Hematopoietic multipotent progenitor cell treated with erythropoietin and hydrocortisone succinate and interleukin-3 and kit ligand, for 6 days (in vitro differentiated cells): ENCODE measurements at regions not wholly inside any gene's neighbourhood (a gene's known extent, or its start where the extent isn't known, plus 50 kb on each side); places are given as distances from the start of the nearest gene placed in this dataset.
"Not testable (repeated sequence)": the region's sequence is repeated elsewhere in the genome, so short reads cannot be mapped to it uniquely, and the experiment has no call there.

Experiments used
- DNase-seq: peaks from one replicate; pipeline ENCODE4 v3.0.0-alpha.2; 2015

DNA sequence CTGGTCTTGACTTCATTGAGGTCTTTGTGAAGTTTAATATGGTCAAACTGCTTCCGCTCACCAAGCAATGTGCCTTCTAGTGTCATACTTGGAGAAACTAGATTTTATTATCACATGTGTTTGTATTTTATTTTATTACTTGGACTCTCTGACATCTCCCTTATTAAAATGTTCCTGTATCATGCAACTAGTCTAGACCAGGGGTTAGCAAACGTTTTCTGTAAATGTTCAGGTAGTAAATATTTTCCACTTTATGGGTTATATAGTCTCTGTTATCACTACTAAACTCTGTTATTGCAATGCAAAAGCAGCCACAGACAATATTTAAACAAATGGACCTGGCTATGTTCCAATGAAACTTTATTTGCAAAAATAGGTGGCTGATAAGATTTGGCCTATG, 443.8 kb downstream of the MID1IP1 start:
- DNase-seq: no peak

DNA sequence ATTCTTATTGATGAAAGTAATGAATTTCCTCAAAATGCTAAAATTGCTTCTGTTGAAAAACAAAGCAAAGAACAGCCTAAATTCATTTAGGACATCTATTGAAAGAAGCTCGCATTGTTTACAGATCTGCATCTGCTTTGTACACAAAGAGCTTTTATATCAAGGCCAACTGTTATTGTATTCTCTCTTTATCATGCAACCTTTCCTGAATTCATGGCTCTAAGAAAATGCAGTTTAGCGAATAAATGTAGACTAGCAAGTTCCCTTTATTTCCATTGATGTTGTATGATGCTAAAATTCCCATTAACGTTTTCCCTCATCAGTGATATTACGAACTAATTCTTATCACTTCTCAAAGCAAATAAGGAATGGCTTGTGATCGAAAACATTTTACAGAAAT, 446.3 kb downstream of the MID1IP1 start:
- DNase-seq: no peak

DNA sequence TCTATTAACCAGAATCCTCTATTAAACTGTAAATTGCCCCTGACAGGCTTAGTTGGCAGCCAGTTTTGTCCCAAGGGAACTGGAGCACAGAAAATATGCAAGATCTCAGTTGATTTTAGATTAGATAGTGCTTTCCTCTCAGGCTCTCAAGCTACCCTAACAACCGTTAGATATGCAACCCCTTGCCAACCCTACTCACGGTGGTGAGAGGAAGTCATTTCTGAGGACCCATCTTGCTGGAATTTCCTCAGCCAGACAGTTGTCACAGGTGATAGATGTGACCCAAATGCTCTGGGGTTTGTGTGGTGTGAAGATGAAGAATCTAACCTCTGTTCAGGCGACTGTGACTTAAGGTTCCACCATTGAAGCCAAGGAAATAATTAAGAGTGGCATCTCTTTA, 447.1 kb downstream of the MID1IP1 start:
- DNase-seq: no peak

DNA sequence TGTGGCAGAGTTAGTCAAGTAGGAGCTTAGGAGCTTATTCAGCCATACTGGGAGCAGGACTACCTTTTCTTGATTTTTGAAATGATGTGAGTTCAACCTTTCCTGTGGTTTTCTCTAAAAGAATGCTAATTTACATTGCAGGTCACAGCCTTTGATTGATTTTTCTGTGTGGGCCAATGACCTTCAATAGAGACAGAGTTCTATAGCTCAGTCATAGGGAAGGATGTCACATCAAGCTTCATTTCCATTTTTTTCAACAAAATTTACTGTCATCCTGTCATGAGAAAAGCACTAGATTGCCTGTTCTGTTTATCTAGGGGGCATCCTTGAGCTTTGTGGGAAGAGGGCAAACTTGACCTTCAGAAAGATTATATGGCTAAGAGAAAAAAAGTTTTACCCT, 448.7 kb downstream of the MID1IP1 start:
- DNase-seq: no peak

DNA sequence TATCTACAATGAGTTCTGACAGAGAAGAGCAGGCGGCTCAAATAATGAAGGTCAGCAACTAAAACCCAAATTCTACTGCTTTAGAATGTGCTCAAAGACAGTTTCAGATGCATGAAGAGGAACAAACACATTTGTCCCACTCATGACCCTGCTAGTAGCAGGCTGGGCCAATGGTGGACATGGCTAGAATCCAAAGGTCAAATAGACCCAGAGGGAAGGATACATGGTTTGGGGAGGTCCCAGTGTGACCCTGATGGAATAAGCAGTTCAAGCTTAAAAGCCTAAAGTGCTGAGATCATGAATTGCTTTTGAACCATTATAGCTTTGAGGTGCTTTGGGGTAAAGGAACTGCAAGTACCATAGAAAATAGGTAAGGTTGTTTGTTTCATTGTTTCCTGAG, 450.7 kb downstream of the MID1IP1 start:
- DNase-seq: no peak

DNA sequence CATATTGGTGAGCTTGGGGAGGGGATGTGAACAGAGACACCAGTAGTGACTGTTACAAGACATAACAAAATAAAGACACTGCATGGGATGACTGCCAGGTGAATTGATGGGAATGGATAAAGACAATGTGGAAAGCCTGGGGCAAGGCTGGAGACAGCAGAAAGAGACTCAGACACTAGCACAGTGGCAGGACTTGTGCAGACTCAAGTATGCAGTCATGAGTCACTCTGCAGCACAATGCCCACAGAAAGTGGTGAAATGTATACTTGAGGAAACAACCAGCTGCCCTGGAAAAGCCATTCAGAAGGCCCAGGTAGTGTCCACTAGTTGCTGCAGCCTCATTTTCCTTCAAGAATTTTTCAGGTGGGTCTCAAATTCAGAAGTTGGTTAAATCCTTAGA, 452.3 kb downstream of the MID1IP1 start:
- no peak for DNase-seq

DNA sequence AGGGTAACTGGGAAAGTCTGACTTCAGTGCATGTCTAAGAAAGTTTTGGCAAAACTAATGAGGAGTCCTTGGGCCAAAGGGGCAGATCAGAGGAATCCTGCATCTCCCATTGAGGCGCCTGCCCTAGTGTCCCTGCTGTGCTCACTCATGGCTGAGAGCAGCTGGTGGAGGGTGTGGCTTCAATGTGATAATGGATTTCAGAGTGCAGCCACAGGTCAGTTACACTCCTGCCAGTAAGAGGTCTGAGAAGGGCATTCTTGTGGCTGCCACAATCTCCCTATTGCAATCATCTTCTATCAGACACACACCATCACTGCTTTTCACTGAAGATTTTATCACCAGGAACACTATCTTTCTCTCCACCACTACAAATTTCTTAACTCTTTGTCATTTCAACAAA, 457.1 kb downstream of the MID1IP1 start:
- DNase-seq: peak; percentile 32

DNA sequence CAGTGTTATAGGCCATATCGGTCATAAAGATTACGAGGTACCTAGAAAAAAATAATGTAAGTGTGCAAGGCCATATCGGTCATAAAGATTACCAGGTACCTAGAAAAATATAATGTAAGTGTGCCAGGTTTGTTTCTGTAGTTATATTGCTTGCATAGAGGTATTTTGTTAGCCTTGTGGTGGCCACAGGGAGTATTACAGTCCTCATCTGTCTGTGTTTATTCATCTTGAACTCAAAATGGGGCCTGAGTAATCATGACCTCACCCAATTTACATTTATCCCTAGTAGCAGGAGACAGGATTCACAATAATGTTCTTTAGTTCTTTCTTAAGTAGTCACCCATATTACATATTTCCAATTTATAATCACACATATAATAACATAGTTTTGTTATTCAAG, 459.7 kb downstream of the MID1IP1 start:
- DNase-seq: no peak

DNA sequence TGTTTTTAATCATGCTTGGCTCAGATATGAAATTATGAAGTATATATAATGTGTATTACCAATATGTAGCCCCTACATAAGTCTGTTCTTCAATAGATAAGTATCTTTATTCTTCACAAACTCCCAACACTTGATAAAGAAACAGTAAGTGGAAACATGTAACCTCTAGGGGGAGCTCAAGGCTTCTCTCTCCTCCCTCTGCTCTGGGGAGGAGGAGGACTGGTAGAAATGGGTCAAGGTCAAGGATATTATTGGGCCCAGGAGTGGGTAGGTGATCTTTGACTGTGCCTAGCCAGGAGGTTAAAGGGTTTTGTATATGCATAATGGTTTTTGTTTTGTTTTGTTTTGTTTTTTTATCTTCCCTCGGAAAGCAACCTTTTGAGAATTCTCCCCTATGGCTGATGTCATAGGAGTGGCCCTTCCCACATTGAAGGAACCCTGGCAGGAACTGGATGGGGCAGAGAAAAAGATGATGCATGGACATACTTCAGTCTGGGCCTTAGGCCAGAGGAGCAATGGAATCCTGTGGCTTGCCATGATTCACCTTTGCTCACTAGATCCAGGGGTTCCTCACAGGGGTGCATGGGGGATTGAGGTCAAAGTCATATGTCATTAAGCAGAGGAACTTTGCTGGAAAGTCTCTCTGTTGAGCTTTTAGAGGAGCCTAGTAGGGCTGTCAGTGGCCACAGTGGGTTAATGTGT, 460.3 kb downstream of the MID1IP1 start:
- DNase-seq: peak; percentile 72

DNA sequence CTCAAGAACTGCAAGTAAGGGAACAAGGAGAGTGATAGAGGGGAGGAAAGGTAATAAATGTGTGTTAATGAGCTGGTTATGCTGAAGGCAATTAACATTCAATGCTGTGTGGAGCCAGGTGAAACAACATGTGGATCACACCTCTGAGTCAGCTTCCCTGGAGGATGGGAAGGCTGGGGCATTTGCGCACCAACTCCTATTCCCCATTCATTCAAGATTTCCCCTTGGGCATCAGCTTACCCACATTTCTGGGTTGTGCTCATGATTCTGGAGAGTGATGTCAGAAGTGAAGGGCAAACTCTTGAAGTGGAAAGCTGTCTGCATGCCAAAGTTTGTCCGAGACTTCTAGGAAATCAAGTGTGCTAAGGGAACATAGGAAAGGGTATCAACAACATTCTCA, 461.4 kb downstream of the MID1IP1 start:
- DNase-seq: no peak

DNA sequence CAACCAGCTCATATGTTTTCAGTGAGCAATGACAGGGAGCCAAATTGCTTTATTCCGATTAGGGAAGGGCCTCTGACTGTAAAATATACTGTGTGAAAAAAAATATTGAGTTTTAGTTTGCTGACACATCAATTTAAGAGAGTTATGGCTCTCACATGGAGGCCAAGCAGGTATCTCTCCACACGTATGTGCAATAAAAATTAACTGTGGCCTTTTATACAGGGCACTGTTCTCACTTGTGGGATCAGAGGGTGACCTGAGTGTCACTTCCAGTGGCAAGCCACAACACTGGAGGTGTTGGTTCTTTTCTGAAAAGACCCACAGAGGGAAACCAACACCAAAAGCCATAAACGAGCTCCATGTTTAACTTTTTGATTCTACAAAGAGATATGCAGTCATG, 462.8 kb downstream of the MID1IP1 start:
- DNase-seq: no peak

DNA sequence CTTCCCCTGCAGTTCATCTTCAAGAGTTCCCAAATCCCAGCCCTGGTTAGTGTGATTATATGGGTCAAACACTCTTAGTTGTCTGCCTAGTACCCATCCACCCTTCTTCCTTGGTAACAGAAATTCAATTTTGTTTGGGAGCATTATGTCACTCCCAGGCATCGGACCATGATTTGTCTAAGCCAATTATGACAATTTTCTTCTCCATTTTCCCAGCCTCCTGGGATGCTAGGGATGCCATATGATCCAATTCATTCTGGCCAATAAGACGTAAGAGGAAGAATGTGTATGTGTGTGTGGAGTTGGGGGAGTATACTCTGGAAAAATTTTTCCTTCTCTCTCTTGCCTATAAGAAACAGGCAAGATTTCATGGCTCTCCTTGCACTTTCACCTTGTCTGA, 465.9 kb downstream of the MID1IP1 start:
- DNase-seq: no peak

DNA sequence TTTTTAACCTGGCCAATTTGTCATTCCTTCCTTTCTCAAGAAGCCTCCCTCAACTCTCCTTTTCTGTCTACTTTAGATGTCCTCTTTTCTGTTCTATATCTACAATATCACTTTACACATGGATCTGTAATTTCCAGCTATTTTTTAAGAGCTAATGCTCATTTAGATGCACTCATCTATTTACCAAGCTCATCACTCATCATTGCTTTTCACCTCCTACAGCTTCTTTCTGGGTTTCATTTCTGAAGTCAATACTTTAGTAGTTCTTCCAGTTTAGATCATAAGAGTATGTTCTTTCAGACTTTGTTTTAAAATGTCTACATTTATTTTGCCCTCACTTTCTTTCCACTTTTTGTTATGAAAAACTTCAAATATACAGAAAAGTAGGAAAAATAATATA, 466.9 kb downstream of the MID1IP1 start:
- DNase-seq: no peak

DNA sequence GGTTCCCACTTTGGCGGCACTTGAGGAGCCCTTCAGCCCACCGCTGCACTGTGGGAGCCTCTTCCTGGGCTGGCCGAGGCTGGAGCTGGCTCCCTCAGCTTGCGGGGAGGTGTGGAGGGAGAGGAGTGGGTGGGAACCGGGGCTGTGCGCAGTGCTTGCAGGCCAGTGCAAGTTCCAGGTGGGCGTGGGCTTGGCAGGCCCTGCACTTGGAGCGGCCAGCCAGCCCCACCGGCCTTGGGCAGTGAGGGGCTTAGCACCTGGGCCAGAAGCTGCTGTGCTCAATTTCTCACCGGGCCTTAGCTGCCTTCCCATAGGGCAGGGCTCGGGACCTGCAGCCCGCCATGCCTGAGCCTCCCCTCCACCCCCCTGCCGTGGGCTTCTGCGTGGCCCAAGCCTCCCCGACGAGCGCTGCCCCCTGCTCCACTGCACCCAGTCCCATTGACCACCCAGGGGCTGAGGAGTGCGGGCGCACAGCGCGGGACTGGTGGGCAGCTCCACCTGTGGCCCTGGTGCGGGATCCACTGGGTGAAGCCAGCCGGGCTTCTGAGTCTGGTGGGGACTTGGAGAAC, 474.3 kb downstream of the MID1IP1 start:
- DNase-seq: no peak

DNA sequence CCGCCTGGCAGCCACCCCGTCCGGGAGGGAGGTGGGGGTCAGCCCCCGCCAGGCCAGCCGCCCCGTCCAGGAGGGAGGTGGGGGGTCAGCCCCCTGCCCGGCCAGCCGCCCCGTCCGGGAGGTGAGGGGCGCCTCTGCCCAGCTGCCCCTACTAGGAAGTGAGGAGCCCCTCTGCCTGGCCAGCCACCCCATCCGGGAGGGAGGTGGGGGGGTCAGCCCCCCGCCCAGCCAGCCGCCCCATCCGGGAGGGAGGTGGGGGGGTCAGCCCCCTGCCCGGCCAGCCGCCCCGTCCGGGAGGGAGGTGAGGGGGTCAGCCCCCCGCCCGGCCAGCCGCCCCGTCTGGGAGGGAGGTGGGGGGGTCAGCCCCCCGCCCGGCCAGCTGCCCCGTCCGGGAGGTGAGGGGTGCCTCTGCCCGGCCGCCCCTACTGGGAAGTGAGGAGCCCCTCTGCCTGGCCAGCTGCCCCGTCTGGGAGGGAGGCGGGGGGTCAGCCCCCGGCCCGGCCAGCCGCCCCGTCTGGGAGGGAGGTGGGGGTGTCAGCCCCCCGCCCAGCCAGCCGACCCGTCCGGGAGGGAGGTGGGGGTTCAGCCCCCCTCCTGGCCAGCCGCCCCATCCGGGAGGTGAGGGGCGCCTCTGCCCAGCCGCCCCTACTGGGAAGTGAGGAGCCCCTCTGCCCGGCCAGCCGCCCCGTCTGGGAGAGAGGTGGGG, 476.6 kb downstream of the MID1IP1 start:
- DNase-seq: not testable (repeated sequence)

DNA sequence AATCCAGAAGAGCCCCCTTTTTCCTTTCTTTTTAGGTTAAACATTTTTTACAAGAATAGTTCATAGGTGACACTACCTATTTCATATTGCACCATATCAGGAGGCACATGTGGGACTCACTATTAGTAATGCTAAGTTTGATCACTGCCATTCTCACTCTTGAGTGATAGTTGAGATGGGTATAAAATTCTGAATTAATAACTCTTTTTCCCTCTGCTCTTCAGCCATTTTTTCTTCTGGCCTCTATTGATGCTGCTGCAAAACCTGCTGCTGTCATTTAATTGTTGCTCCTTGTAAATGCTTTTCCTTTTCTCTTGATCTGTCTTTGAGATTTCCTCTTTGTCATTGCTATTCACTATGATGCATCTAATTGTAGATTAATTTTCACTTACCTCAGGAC, 482.0 kb downstream of the MID1IP1 start:
- no peak for DNase-seq

DNA sequence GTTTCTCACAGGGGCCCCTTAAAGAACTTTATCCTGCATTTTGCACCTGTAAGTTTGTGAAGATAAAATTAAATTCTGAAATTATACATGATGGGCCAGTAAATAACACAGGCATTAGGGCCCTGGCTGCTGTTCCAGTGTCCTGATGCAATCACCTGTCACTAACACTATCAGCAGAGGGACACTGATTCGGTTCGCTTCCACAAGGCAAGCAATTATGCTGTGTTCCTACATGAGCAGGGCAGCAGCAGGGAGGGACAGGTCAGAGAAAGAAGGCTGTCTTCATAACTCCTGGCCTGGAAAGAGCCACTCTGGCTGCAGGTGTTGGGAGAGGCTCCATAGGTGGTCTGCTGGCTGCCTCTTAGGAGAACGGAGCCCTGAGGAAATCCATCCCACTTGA, 487.3 kb downstream of the MID1IP1 start:
- DNase-seq: no peak

DNA sequence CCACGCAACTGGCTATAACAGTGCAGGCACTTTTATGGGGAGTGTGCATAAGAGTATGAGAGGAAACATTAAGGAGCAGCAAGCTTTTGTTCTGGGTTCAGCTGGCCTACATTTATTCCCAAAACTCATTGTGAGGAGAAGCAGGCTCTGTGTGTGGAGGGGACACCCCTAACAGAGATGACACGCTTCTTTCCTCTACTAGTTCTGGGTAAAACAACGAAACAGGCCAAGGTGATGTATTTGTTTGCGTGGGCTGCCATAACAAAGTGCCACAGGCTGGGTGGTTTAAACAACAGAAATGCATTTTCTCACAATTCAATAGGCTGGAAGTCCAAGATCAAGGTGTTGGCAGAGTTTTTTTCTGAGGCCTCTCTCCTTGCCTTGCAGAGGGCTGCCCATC, 488.6 kb downstream of the MID1IP1 start:
- no peak for DNase-seq

DNA sequence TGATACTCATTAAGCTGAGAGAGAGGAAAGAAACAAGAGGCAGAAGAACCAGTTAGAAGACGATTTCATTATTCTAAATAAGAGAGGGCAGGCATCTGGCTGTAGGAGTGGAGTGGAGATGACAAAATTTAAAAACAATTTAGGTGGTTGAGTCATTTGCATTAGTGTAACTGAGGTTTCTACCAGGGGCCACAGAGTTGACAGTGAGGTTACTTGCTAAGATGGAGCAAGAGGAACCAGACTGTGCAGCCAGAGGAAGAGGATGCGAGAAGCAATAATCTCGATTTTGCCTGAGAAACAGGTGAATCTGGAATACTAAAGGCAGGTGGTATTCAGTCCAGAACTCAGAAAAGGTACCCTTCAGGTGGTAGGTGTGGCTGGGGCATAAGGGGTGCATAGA, 491.9 kb downstream of the MID1IP1 start:
- DNase-seq: no peak

DNA sequence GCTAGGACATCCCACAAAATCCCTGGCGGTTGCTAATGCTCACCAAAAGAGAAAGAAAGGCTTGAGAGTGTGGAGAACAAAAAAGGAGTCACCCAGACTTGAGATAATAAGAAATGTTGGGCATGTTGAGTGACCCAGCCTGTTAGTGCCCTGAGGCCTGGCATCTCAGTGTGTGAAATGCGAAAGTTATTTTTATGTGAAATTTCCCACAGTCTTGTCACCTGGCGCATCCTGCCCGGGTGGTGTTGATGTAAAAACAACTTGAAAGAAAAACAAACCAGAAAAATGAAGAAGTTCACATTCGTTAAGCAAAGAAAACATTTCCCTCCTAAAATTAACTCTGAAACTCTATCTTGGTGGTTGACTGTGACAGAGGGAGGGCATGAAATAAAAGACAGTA, 495.2 kb downstream of the MID1IP1 start:
- no peak for DNase-seq

DNA sequence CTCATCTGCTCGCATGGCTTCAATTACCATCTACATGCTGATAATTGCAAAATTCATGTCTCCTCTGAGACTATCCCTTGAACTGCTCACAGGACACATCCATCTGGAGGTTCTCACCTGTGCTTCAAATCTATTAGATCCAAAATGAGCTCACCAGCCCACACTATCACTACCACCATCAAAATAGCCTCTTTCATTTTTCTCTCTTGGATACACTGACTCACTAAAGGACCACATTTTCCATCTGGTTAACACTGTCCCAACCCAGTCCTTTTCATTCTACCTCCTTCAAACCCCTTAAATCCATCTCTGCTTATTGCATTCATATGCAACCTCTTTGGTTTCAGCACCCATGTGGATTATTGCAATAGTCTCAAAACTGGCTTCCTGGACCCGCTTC, 497.6 kb downstream of the MID1IP1 start:
- DNase-seq: no peak

DNA sequence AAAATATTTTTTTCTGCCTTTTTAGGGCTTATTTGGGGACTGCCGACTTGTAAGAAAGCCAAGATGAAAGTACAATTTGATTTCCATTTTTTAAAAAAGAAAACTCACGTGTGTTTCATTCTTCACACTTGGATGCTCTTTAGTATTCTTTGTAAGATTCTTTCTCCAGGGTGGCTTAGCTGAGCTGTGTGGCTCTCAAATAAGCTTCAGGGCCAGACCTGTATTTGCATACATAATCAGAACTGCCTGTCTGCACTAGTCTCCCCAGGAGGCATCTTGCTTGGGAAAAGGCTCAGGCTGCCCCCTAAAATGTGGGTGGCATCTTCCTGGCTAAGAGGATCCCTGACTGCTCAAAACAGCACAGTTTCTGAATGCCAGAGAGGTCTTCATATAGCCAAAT, 498.4 kb downstream of the MID1IP1 start:
- DNase-seq: no peak

DNA sequence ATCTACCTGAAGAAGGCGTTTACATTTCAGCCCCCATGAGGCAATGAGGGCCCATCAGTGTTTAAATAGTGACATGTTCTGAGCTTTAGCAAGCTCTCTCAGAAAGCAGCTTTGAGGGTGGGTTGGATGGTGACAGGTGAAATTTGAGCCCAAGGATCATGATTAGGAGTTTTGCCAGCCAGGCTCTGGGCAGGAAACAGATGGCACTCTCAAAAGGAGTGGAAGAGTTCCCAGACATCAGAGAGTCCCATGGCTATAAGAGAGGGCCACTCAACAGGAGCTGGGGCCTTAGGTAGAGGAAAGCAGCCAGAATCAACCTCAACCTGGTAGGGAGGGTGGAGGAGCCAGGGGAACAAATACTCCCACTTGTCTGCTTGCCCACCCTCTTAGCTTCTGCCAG, 499.8 kb downstream of the MID1IP1 start:
- DNase-seq: no peak

DNA sequence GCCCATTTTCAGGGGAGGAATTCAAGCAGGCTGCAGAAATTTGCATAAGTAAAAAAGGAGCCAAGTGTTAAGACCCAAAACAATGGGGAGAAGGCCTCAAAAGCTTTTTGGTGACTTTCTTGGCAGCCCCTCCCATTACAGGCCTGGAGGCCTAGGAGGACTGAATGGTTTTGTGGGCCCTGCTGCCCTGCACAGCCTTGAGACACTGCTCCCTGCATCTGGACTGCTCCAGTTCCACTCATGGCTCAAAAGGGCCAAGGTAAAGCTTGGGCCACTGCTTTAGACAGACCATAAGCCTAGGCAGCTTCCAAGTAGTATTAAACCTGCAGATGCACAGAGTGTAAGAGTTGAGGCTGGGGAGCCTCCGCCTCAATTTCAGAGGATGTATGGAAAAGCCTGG, 501.6 kb downstream of the MID1IP1 start:
- DNase-seq: no peak

DNA sequence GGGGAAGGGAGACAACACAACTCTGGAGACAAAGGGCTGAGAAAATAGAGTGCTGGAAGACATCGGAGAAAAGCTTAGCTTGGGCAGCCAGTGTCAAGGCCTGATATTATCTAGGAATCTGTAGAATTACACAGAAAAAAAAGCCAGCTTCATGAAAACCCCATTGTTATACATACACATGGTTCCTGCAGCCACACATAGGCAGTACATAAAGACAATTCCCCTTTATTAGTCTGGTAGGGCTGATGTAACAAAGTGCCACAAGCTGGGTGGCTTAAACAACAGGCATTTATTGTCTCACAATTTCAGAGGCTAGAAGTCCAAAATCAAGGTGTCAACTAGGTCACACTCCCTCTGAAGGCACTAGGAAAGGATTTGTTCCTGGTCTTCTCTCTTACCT, 503.5 kb downstream of the MID1IP1 start:
- DNase-seq: no peak
